ENCODE measurements at regions not wholly inside any gene's neighbourhood (a gene's known extent, or its start where the extent isn't known, plus 50 kb on each side); places are given as distances from the start of the nearest gene placed in this dataset.

- TF ChIP-seq, protein P1, sequence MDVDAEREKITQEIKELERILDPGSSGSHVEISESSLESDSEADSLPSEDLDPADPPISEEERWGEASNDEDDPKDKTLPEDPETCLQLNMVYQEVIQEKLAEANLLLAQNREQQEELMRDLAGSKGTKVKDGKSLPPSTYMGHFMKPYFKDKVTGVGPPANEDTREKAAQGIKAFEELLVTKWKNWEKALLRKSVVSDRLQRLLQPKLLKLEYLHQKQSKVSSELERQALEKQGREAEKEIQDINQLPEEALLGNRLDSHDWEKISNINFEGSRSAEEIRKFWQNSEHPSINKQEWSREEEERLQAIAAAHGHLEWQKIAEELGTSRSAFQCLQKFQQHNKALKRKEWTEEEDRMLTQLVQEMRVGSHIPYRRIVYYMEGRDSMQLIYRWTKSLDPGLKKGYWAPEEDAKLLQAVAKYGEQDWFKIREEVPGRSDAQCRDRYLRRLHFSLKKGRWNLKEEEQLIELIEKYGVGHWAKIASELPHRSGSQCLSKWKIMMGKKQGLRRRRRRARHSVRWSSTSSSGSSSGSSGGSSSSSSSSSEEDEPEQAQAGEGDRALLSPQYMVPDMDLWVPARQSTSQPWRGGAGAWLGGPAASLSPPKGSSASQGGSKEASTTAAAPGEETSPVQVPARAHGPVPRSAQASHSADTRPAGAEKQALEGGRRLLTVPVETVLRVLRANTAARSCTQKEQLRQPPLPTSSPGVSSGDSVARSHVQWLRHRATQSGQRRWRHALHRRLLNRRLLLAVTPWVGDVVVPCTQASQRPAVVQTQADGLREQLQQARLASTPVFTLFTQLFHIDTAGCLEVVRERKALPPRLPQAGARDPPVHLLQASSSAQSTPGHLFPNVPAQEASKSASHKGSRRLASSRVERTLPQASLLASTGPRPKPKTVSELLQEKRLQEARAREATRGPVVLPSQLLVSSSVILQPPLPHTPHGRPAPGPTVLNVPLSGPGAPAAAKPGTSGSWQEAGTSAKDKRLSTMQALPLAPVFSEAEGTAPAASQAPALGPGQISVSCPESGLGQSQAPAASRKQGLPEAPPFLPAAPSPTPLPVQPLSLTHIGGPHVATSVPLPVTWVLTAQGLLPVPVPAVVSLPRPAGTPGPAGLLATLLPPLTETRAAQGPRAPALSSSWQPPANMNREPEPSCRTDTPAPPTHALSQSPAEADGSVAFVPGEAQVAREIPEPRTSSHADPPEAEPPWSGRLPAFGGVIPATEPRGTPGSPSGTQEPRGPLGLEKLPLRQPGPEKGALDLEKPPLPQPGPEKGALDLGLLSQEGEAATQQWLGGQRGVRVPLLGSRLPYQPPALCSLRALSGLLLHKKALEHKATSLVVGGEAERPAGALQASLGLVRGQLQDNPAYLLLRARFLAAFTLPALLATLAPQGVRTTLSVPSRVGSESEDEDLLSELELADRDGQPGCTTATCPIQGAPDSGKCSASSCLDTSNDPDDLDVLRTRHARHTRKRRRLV (CRISPR knock-in tag; IDR thresholded peaks at IDR 0.05) = no peak
Measured at GRCh38 chr11:41789376-41789775, 329.9 kb upstream of the LRRC4C start (continued).

DNA sequence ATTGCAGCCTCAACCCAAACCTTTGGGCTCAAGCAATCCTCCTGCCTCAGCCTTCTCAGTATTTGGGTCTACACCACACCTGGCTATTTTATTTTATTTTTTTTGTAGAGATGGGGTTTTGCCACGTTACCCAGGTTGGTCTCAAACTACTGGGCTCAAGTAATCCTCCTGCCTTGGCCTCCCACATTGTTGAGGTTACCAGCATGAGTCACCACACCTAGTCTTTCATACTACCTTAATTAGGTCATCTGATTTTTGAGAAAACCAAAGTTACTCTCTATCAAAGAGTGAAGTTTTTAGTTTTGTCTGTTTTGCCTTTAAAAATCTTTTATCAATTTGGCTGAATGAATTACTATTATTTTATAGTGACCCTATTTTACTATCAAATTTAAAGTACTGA is 335.6 kb upstream of the LRRC4C start:
- H3K27me3 ChIP-seq (ENCODE audit: control insufficient read depth in 1 of 2, insufficient read depth in 2 of 2, low read length in 2 of 2) = no peaks in the 10 kb centered on the region
- H3K9ac ChIP-seq (ENCODE audit: insufficient read depth, low read depth, low read length) = no peak overlapping the region
- no peak overlapping the region for H3K4me3 ChIP-seq (replicated peaks in 1 of 3; ENCODE audit: insufficient read depth in 1 of 3, low read depth in 2 of 3, low read length in 3 of 3)
- 0% methylated on average over 1 of the region's 1 CpG for WGBS (ENCODE audit: low lambda C conversion rate)
- no peak for FAIRE-seq
- TF ChIP-seq SOX6 (IDR thresholded peaks at IDR 0.05) = no peak
- TF ChIP-seq SOX6 (CRISPR knock-in tag; IDR thresholded peaks at IDR 0.05) = no peak
- no peak for TF ChIP-seq SMAD3 (CRISPR knock-in tag; IDR thresholded peaks at IDR 0.05)
- TF ChIP-seq ZNF549 (CRISPR knock-in tag; IDR thresholded peaks at IDR 0.05) = no peak
- TF ChIP-seq ZNF563 (CRISPR knock-in tag; IDR thresholded peaks at IDR 0.05) = no peak
- TF ChIP-seq ZNF747 (CRISPR knock-in tag; IDR thresholded peaks at IDR 0.05; ENCODE audit: borderline replicate concordance) = no peak
- TF ChIP-seq ZKSCAN8 (CRISPR knock-in tag; IDR thresholded peaks at IDR 0.05; ENCODE audit: borderline replicate concordance) = no peak
- no peak for TF ChIP-seq ZNF460 (CRISPR knock-in tag; IDR thresholded peaks at IDR 0.05; ENCODE audit: borderline replicate concordance)
- no peak for TF ChIP-seq ZNF562 (CRISPR knock-in tag; IDR thresholded peaks at IDR 0.05; ENCODE audit: borderline replicate concordance)
- no peaks in the 10 kb centered on the region for H3K79me2 ChIP-seq (ENCODE audit: insufficient read depth, low read length)
- no peaks in the 10 kb centered on the region for H4K20me1 ChIP-seq (ENCODE audit: insufficient read depth, low read length)
- DNase-seq (ENCODE audit: low spot score) = no peak
- in situ Hi-C loops (cut with HindIII; ENCODE audit: extremely low pct_ligation_motif_present, low pct_unique_long_range_greater_than_20kb) (no loop called here), intact Hi-C loops (cut with micrococcal nuclease; ENCODE audit: unreplicated experiment) (no loop called here)
- no TSS peak for BruUV-seq (replicated peaks)
- CTCF ChIA-PET (ENCODE audit: low intra/inter-chr PET ratio, low total read pairs) = no interaction called here
- peaks cover 82% of the 10 kb centered on the region for H3K9me3 ChIP-seq (ENCODE audit: low read length)
- POLR2A ChIA-PET = no interaction called here
- H3K27ac ChIP-seq (ENCODE audit: extremely low read length, insufficient read depth, low read length) = no peak overlapping the region
- no peaks in the 10 kb centered on the region for H3K4me1 ChIP-seq (ENCODE audit: insufficient read depth, low read length)
- H3K4me2 ChIP-seq (ENCODE audit: low read depth, low read length) = no peak overlapping the region
- H3K36me3 ChIP-seq (replicated peaks in 1 of 2; ENCODE audit: control insufficient read depth in 1 of 2, insufficient read depth in 2 of 2, low read length in 2 of 2) = no peaks in the 10 kb centered on the region
- H2AFZ ChIP-seq (ENCODE audit: low read length) = no peak overlapping the region
- ATAC-seq = no peak
